Trophoblast cell (in vitro differentiated cells and primary cell): ENCODE measurements at regions not wholly inside any gene's neighbourhood (a gene's known extent, or its start where the extent isn't known, plus 50 kb on each side); places are given as distances from the start of the nearest gene placed in this dataset.

Source experiments
- DNase-seq, 2 donors: peaks; one replicate each; pipeline ENCODE4 v3.0.0-alpha.2; 2016
- H2AFZ ChIP-seq: 2 replicates; pipeline ENCODE4 v1.6.1; 2013; ENCODE audit warnings: low read length, moderate library complexity, mild to moderate bottlenecking; ENCODE audit not compliant: insufficient read depth, poor library complexity
- H2AK5ac ChIP-seq: 2 replicates; pipeline ENCODE4 v1.6.1; 2013; ENCODE audit warnings: mild to moderate bottlenecking, low read length
- H2BK120ac ChIP-seq: 2 replicates; pipeline ENCODE4 v1.6.1; 2013; ENCODE audit warnings: low read length, mild to moderate bottlenecking, moderate library complexity; ENCODE audit not compliant: insufficient read depth, poor library complexity
- H2BK12ac ChIP-seq: 2 replicates; pipeline ENCODE4 v1.6.1; 2013; ENCODE audit warnings: mild to moderate bottlenecking, low read length, moderate library complexity
- H2BK5ac ChIP-seq: 2 replicates; pipeline ENCODE4 v1.6.1; 2013; ENCODE audit warnings: low read length, low read depth, moderate library complexity, mild to moderate bottlenecking; ENCODE audit not compliant: poor library complexity
- H3K14ac ChIP-seq: 2 replicates; pipeline ENCODE4 v1.6.1; 2013; ENCODE audit warnings: mild to moderate bottlenecking, low read length
- H3K18ac ChIP-seq: 2 replicates; pipeline ENCODE4 v1.6.1; 2013; ENCODE audit warnings: mild to moderate bottlenecking, low read length
- H3K23ac ChIP-seq: 2 replicates; pipeline ENCODE4 v1.6.1; 2013; ENCODE audit warnings: low read length
- H3K27ac ChIP-seq: 2 replicates; pipeline ENCODE4 v1.5.1; 2013; ENCODE audit warnings: low read depth, mild to moderate bottlenecking, inconsistent platforms, low read length, moderate library complexity
- H3K27me3 ChIP-seq: 2 replicates; pipeline ENCODE4 v1.6.1; 2013; ENCODE audit warnings: inconsistent platforms, mild to moderate bottlenecking, low read length, moderate library complexity; ENCODE audit not compliant: insufficient read depth
- H3K36me3 ChIP-seq, 2 experiments: 1 replicate in 1 of 2; 2 replicates in 1 of 2; pipeline ENCODE4 v1.6.1; 2013; ENCODE audit warnings: low read length in 2 of 2, mild to moderate bottlenecking in 2 of 2, moderate library complexity in 1 of 2; ENCODE audit not compliant: insufficient read depth in 2 of 2, control insufficient read depth in 1 of 2
- H3K4ac ChIP-seq: 2 replicates; pipeline ENCODE4 v1.6.1; 2013; ENCODE audit warnings: low read depth, mild to moderate bottlenecking, low read length, moderate library complexity
- H3K4me1 ChIP-seq, 2 experiments: 1 replicate in 1 of 2; 2 replicates in 1 of 2; pipeline ENCODE4 v1.6.1; 2013; ENCODE audit warnings: low read length in 2 of 2, mild to moderate bottlenecking in 2 of 2, moderate library complexity in 1 of 2; ENCODE audit not compliant: insufficient read depth in 2 of 2, control insufficient read depth in 1 of 2
- H3K4me2 ChIP-seq: 2 replicates; pipeline ENCODE4 v1.6.1; 2013; ENCODE audit warnings: inconsistent platforms, mild to moderate bottlenecking, low read length, moderate library complexity
- H3K4me3 ChIP-seq: 2 replicates; pipeline ENCODE4 v1.5.1; 2013; ENCODE audit warnings: mild to moderate bottlenecking, low read depth, low read length, inconsistent platforms
- H3K79me1 ChIP-seq: one replicate; pipeline ENCODE4 v1.6.1; 2013; ENCODE audit warnings: low read length
- H3K79me2 ChIP-seq: 2 replicates; pipeline ENCODE4 v1.6.1; 2013; ENCODE audit warnings: low read length, mild to moderate bottlenecking; ENCODE audit not compliant: control insufficient read depth, insufficient read depth, poor library complexity
- H3K9ac ChIP-seq: 2 replicates; pipeline ENCODE4 v1.6.1; 2013; ENCODE audit warnings: mild to moderate bottlenecking, low read length
- H3K9me3 ChIP-seq: 2 replicates; pipeline ENCODE4 v1.6.1; 2013; ENCODE audit warnings: low read depth, mild to moderate bottlenecking, control low read depth, inconsistent platforms, low read length; ENCODE audit not compliant: insufficient read depth
- H4K12ac ChIP-seq: 2 replicates; pipeline ENCODE4 v1.6.1; 2013; ENCODE audit warnings: low read depth, mild to moderate bottlenecking, low read length, moderate library complexity
- H4K8ac ChIP-seq: 2 replicates; pipeline ENCODE4 v1.6.1; 2013; ENCODE audit warnings: low read depth, mild to moderate bottlenecking, low read length, moderate library complexity
- H4K91ac ChIP-seq: one replicate; pipeline ENCODE4 v1.6.1; 2013; ENCODE audit warnings: low read depth, mild to moderate bottlenecking, low read length, moderate library complexity
- WGBS: extraction: QIAGEN DNeasy Blood & Tissue Kit; methylation state at CpG from one replicate; pipeline ENCODE4 v1.1.7; 2013; ENCODE audit warnings: missing lambda C conversion rate; ENCODE audit not compliant: insufficient read length, insufficient coverage; ENCODE audit errors: extremely low coverage; 5-methylcytosine and 5-hydroxymethylcytosine counted together

DNA sequence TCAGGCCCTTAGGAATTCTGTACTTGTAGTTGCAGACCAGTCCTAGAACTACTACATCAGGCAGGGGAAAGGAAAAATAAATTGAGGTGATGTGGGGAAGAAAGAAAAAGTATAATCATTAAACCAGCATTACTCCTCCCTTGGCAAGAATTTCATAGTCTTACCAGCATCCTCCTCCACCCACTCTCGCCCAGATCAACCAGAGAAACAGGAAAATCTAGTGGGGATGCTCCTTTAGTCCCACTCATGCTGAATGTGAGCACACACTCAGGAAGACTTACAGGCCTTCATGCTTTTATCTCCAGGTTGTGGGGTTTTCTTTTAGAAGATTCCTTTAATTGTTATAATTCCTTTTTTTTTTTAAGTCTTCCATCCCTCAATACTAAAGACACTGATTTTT, 129.3 kb upstream of the CCDC150 start:
- no peaks in the 10 kb centered on the region for H3K9me3 ChIP-seq
- no peak overlapping the region for H3K4me2 ChIP-seq
- H3K27ac ChIP-seq, result no peak overlapping the region
- H3K27me3 ChIP-seq, result no peaks in the 10 kb centered on the region
- peak; percentile 40 to 79 for DNase-seq
- H3K4me1 ChIP-seq, result peaks cover 0 to 6% of the 10 kb centered on the region in 2 experiments
- no peak overlapping the region for H2BK12ac ChIP-seq
- WGBS, result no CpG with 5 or more reads among the region's 1 CpG
- no peaks in the 10 kb centered on the region for H3K79me1 ChIP-seq
- H4K12ac ChIP-seq, result no peak overlapping the region
- H3K9ac ChIP-seq, result no peak overlapping the region
- no peak overlapping the region for H2BK5ac ChIP-seq
- no peak overlapping the region for H2AFZ ChIP-seq
- H2AK5ac ChIP-seq, result no peak overlapping the region
- H4K91ac ChIP-seq, result no peak overlapping the region
- H2BK120ac ChIP-seq, result no peak overlapping the region
- H3K36me3 ChIP-seq, result no peaks in the 10 kb centered on the region
- H3K4me3 ChIP-seq, result no peak overlapping the region
- no peak overlapping the region for H3K18ac ChIP-seq
- H3K79me2 ChIP-seq, result no peaks in the 10 kb centered on the region
- H4K8ac ChIP-seq, result no peak overlapping the region
- no peak overlapping the region for H3K14ac ChIP-seq
- H3K4ac ChIP-seq, result no peak overlapping the region
- peak overlapping the region; percentile 78 for H3K23ac ChIP-seq

DNA sequence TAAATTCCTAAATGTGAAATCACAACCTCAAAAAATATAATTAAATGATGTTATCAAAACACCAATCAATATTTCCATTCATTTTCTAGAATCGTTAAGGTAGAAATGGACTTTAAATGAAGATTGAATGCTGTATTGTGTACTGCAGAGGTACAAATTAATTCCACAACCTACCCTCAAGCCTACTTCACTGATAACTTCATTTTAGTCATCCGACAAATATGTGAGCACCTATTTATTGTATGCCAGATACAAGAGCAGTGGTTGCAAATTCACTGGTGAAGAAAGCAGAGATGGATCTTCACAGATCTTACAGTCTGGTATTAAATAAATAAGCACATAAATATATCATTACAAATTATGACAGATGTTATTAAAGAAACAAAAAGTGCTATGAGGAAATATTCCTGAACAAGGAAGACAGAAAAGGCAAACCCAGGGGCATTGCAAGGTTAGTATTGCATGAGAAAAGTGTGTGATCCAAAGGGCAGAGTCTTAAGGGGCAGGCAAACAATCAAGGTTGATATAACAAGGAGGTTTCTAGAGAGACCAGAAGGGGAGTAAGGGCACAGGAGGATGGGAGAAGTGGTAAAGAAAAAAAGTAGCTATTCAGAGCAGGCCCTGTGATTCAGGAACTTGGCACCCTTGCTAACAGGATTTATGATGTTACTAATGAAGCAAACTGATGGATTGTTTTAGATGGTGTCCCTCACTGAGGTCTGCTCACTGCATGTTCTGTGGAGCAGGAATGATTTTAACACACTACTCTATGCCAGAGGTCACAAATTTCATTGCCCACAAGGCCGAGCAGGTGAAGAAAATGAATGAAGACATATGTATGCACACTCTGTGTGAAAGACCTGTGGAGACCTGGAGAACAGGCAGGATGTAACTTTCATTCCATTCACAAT, 128.0 kb upstream of the CCDC150 start:
- Histone ChIP-seq H3K79me1 (no peaks in the 10 kb centered on the region), H2AK5ac (no peak overlapping the region), H3K9ac (no peak overlapping the region), H3K18ac (no peak overlapping the region), H3K79me2 (no peaks in the 10 kb centered on the region), H3K4me3 (no peak overlapping the region), H4K8ac (no peak overlapping the region), H3K14ac (no peak overlapping the region), H3K36me3 (no peaks in the 10 kb centered on the region), H2BK12ac (no peak overlapping the region), H2AFZ (no peak overlapping the region), H3K4me1 (peaks cover 0 to 6% of the 10 kb centered on the region in 2 experiments), H3K27ac (no peak overlapping the region), H2BK5ac (no peak overlapping the region), H4K12ac (no peak overlapping the region), H3K4ac (no peak overlapping the region), H2BK120ac (no peak overlapping the region), H4K91ac (no peak overlapping the region), H3K23ac (no peak overlapping the region), H3K4me2 (no peak overlapping the region), H3K9me3 (no peaks in the 10 kb centered on the region), H3K27me3 (no peaks in the 10 kb centered on the region)
- no CpG with 5 or more reads among the region's 3 CpGs for WGBS
- peak; percentile 33 to 64 for DNase-seq

DNA sequence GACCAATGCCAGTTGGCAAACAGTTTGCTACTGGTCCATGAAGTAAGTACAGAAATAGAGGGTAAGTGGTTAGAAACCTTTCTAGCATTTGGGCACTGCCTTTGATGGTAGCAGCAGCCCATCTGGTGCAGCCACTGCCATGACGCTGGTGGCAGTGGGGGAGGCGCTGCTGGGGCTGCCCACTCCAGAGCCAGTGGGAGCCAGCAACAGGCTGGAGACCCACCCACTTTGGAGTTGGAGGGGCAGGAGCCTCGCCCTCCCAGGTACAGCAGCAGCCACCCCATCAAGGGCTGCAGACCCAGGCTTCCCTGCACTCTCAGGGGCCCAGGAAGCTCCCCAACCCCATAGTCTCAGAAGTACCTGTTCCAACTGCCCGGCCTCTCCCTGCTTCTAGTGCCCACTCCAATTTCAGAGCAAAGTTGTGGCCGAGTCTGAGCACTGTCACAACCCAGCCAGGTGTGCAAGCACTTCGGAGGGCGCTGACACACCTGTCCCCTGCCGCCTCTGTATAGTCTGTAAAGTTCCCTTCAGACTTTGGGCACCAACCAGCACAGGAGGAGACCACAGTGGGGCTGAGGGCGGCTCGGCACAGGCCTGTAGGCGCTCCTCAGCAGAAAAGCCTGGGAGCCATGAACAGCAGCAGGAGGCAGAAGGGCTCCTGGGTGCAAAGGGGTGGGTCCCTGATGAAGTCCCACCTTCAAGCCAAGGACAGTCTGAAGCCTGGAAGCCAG, 125.6 kb upstream of the CCDC150 start:
- Histone ChIP-seq H3K27ac (no peak overlapping the region), H4K91ac (no peak overlapping the region), H2BK12ac (no peak overlapping the region), H3K4me3 (no peak overlapping the region), H3K23ac (no peak overlapping the region), H3K9me3 (no peaks in the 10 kb centered on the region), H3K4ac (no peak overlapping the region), H3K79me2 (no peaks in the 10 kb centered on the region), H3K18ac (no peak overlapping the region), H3K9ac (no peak overlapping the region), H2BK5ac (no peak overlapping the region), H3K27me3 (no peaks in the 10 kb centered on the region), H3K4me2 (no peak overlapping the region), H2AK5ac (no peak overlapping the region), H2AFZ (no peak overlapping the region), H3K4me1 (peaks cover 0 to 6% of the 10 kb centered on the region in 2 experiments), H3K14ac (no peak overlapping the region), H4K8ac (no peak overlapping the region), H2BK120ac (no peak overlapping the region), H3K79me1 (no peaks in the 10 kb centered on the region), H3K36me3 (no peaks in the 10 kb centered on the region), H4K12ac (no peak overlapping the region)
- no CpG with 5 or more reads among the region's 11 CpGs for WGBS
- DNase-seq, result no peak

DNA sequence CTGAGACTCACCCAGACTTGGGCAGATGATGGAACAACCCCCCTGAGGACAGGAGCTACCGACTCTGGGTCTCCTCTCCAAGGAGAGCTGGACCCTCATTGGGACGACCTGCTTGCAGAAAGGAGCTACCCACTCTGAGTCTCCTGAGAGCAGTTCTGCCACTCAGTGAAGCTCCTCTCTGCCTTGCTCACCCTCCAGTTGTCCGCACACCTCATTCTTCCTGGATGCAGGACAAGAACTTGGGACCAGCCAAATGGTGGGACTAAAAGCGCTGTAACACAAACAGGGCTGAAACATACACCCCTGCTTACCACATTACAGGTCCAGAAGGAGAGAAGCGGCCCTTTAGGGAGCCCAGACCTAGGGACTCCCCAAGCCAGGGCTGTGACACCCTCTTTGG, 124.9 kb upstream of the CCDC150 start:
- Histone ChIP-seq H3K23ac (no peak overlapping the region), H3K27me3 (no peaks in the 10 kb centered on the region), H3K4me1 (peaks cover 0 to 6% of the 10 kb centered on the region in 2 experiments), H3K9me3 (no peaks in the 10 kb centered on the region), H2BK5ac (no peak overlapping the region), H3K18ac (no peak overlapping the region), H3K27ac (no peak overlapping the region), H2AK5ac (no peak overlapping the region), H2AFZ (no peak overlapping the region), H3K4me2 (no peak overlapping the region), H4K12ac (no peak overlapping the region), H2BK120ac (no peak overlapping the region), H4K91ac (no peak overlapping the region), H2BK12ac (no peak overlapping the region), H4K8ac (no peak overlapping the region), H3K14ac (no peak overlapping the region), H3K36me3 (no peaks in the 10 kb centered on the region), H3K79me2 (no peaks in the 10 kb centered on the region), H3K9ac (no peak overlapping the region), H3K79me1 (no peaks in the 10 kb centered on the region), H3K4me3 (no peak overlapping the region), H3K4ac (no peak overlapping the region)
- DNase-seq, result no peak
- no CpG with 5 or more reads among the region's 5 CpGs for WGBS
